IMR-90 (cell line): ENCODE measurements at regions not wholly inside any gene's neighbourhood (a gene's known extent, or its start where the extent isn't known, plus 50 kb on each side); places are given as distances from the start of the nearest gene placed in this dataset.

Source experiments
- CTCF ChIP-seq: conservative IDR thresholded peaks from 2 replicates; pipeline ENCODE4 v1.5.1; 2012; ENCODE audit warnings: mild to moderate bottlenecking, low read depth, low read length, improper control_type of control experiment
- FOS ChIP-seq: fragments of 150-350 bp; IDR thresholded peaks from 2 replicates; pipeline ENCODE4 v1.6.1; 2016; ENCODE audit warnings: low read depth, low read length
- MAFK ChIP-seq: IDR thresholded peaks from 2 replicates; pipeline ENCODE4 v1.6.1; 2012; ENCODE audit warnings: low read depth, low read length, improper control_type of control experiment
- NFE2L2 ChIP-seq: fragments of 150-350 bp; IDR thresholded peaks from 2 replicates; pipeline ENCODE4 v1.6.1; 2016; ENCODE audit warnings: low read depth, mild to moderate bottlenecking, low read length
- POLR2A ChIP-seq: IDR thresholded peaks from 2 replicates; pipeline ENCODE4 v1.6.1; 2012; ENCODE audit warnings: mild to moderate bottlenecking, low read depth, low read length
- RCOR1 ChIP-seq: IDR thresholded peaks from 2 replicates; pipeline ENCODE4 v1.6.1; 2012; ENCODE audit warnings: mild to moderate bottlenecking, low read length, improper control_type of control experiment; ENCODE audit not compliant: insufficient replicate concordance
- RFX5 ChIP-seq: IDR thresholded peaks from 2 replicates; pipeline ENCODE4 v1.8.0; 2012; ENCODE audit warnings: low read depth, mild to moderate bottlenecking, low read length, moderate library complexity

GRCh38 chr20:4534315-4534714, 151.9 kb upstream of the PRNP start:
- TF ChIP-seq CTCF (no peak), MAFK (no peak), RCOR1 (no peak), NFE2L2 (no peak), POLR2A (no peak), RFX5 (no peak), FOS (no peak)
